Activated effector memory CD4-positive, alpha-beta T cell treated with anti-CD3 and anti-CD28 coated beads, Interleukin-2, amount 50 U/mL, for 16 hours (primary cell): ENCODE measurements at regions not wholly inside any gene's neighbourhood (a gene's known extent, or its start where the extent isn't known, plus 50 kb on each side); places are given as distances from the start of the nearest gene placed in this dataset.

Source experiments
- DNase-seq: peaks from one replicate; pipeline ENCODE4 v3.0.0-alpha.2; 2020

GRCh38 chr13:74084375-74084935 is 49.7 kb downstream of the KLF12 start:
- DNase-seq, result no peak

GRCh38 chr13:74082741-74083160 is 51.5 kb downstream of the KLF12 start:
- DNase-seq, result no peak

- DNase-seq, result no peak
These were observed 53.4 kb downstream of the KLF12 start for GRCh38 chr13:74080762-74081161.

- no peak for DNase-seq
These were observed 56.4 kb downstream of the KLF12 start for GRCh38 chr13:74077792-74078191.

DNA sequence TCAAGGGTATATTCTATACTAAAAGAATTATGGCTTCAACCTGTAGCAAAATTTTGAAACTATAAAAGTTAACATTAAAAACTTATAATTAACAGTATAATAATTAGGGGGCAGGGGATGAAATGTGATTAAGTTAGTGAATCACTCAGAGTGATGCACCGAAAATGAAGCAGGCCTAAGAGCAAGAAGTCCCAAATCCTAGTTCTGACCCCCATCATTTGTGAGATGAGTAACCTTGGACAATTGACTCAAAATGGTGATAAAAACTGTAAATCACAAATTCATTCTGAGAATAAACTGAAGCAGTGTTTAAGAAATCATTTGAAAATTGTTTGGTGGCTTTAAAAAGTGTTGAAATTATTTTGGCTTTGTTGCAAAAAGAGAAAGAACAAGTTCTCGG is 56.8 kb downstream of the KLF12 start:
- no peak for DNase-seq

DNA sequence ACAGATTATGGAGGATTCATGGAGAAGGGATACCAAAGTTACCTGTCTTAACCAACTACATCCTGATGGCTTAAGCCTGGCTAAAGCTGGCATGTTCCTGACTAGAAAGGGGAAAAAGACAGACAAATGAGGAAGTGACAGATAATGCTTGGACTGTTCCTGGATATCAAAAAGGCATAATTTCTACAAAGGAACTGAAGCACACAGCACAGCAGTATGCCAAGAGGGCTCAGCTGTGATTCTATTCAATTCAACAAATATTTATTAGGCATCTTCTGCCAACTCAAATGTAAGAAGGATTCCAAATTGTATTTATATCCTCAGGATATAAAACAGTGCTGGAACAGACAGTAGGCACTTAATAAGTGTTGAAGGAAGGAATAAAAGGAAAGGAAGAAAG is 59.5 kb downstream of the KLF12 start:
- DNase-seq, result no peak

- DNase-seq, result no peak
These were observed 60.9 kb downstream of the KLF12 start for GRCh38 chr13:74073274-74073673.

GRCh38 chr13:74070513-74070912 is 63.7 kb downstream of the KLF12 start:
- DNase-seq, result no peak

DNA sequence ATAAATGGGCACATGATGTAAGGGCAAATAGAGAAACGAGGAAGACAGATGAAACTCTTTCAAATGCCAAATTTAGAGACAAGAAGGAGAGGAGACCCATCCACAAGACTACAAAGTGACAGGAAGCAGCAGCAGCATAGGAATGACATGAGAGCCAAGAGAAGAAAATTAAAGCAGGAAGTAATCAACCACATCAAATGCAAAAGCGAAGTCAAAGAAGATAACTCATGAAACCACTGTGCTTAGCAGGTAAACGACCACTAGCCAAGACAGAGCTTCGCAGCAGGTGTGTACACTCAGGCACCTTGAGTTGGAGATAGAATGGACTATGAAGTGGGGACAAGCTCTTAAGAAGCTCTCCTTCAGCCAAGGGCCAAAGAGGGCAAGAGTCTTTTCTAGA is 64.1 kb downstream of the KLF12 start:
- DNase-seq, result peak; percentile 71

- no peak for DNase-seq
These were observed 65.7 kb downstream of the KLF12 start for GRCh38 chr13:74068471-74068870.

DNA sequence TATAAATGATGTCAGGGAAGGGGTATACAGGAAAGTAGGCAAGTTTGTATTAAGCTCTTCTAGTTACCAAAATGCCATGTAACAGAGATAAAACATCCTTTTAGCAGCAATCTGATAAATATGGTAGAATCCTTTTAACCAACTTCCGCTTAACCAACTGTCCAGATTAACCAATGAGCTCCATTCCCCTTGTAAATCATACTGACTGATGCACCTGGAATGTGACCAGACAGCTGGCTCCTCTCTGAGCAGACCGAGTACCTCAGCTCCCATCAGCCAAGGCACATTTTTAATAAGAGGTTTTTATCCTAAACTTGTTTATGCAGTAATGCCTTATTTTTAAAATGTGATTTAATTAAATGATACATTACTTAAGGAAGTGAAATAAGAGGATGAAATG is 66.4 kb downstream of the KLF12 start:
- DNase-seq, result no peak

- DNase-seq, result no peak
These were observed 67.3 kb downstream of the KLF12 start for GRCh38 chr13:74066937-74067336.

GRCh38 chr13:74064805-74065312 is 69.3 kb downstream of the KLF12 start:
- DNase-seq, result no peak

DNA sequence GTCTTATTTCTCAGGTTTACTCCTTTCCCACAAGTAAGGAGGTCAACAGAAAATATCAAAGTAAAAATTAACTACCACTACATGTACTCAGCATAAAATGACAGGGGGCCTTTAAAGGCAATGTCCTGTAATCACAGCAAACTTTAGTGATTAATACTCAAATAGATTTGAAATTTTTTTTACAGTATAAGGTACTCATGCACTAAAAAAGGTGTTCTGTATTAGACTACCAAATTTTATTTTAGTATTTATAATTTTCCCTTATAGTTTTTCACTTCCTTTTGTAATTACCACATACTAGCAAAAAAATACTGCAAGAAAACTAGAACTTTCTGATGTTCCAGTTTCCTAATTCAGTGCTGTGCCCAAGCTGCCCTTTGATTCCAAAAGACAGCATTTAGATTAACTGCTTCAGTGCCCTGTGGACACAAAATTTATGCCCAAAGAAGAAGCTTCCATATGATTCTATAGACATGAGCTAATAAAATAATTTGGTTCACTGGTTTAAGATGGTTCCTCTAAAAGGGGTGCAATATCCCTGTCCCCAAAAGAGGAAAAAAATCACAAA is 70.6 kb downstream of the KLF12 start:
- DNase-seq, result no peak

GRCh38 chr13:74062933-74063332 is 71.3 kb downstream of the KLF12 start:
- DNase-seq, result peak; percentile 74

- no peak for DNase-seq
These were observed 72.1 kb downstream of the KLF12 start for GRCh38 chr13:74061926-74062595.

- no peak for DNase-seq
These were observed 77.2 kb downstream of the KLF12 start for GRCh38 chr13:74056801-74057542.

DNA sequence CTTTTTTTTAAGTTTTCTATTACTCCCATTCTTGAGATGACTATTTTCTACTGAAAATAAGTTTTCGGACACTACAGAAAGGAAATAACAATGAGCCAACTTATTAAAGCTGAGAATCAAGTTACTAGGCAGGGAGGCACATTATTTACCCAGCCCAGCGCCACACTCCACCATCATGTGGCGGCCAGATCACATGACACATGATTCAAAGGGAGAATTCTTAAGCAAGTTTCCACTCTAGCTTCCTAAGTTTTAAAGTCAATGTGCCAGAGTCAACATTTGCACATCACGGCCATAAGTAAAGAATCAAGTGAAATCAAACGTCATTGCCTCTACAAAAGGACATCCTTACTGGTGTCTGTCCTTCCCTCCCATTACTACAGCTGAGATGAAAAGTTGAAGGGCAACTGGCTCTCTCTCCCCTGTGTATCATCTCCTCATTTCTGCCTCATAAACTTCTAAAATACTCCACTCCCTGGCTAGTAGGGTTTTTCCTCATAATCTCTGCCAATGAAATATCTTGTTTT is 81.7 kb downstream of the KLF12 start:
- DNase-seq, result no peak

- no peak for DNase-seq
These were observed 85.4 kb downstream of the KLF12 start for GRCh38 chr13:74048756-74049155.

DNA sequence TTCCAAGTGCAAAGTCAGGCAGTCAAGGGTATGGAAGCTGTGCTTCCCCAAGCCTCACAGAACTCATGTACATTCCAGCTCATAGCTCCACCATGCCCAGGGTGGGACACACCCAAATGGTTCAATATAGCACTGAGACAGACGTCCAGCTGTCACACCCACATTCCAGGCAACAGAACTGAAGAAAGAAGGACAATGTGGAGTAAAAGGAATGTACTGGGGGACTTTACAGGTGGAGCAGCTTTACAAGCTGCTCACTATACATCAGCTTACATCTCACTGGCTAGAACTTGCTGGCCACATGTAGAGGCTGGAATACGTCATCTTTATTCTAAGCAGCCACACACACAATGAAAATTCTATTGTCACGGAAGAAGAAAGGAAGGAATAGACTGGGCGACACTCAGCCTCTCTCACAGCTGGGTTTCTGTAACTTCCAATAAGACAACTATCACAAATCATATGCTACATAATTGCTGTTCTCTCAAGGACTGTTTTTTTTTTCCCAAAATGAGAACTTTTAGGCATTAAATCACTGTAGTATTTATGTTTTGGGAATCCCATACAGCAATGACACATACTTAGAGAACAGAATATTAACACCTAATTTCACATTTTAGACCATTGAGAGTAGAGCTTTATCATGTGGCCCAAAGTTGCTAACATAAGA is 86.1 kb downstream of the KLF12 start:
- DNase-seq, result no peak

GRCh38 chr13:74046431-74046830 is 87.8 kb downstream of the KLF12 start:
- DNase-seq, result no peak

- DNase-seq, result no peak
These were observed 88.6 kb downstream of the KLF12 start for GRCh38 chr13:74045583-74045982.

GRCh38 chr13:74043237-74043636 is 91.0 kb downstream of the KLF12 start:
- no peak for DNase-seq
